ENCODE measurements at regions not wholly inside any gene's neighbourhood (a gene's known extent, or its start where the extent isn't known, plus 50 kb on each side); places are given as distances from the start of the nearest gene placed in this dataset.

DNA sequence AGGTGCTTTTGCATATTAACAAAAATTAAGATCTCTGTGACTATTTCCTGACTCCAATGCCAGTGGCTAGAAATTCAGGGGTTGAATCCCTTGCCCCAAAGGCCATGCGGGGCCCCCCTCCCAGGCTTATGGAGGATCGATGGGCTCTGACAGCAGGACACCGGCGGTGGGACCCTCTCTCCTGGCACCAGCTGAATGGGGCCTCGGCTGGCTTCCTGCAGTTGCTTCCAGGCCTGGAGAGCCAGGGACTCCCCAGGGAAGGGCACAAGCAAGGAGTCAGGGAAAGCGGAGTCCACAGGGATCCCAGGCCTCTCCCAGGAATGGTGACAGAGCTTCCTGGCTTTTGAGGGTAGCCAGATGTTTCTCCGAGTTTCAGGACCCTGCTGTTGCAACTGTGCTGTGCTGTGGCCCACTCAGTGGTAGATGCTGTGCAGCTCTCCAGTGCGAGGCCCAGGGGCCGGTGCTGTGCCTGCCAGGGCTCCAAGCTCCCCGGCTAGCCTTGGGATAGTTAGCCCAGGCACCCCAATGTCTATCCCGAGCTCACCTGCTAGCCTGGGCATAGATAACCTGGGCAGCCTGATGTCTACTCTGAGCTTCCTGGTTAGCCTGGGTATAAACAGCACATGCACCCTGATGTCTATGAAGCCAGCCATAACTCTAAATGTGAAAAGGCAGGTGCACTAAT lies 372.6 kb downstream of the SHANK2 start:
- no peak overlapping the region for H3K27ac ChIP-seq (ENCODE audit: low read depth, low read length)
- no peak overlapping the region for H3K4me3 ChIP-seq (ENCODE audit: low read depth in 1 of 2, low read length in 2 of 2)
- H3K27me3 ChIP-seq (ENCODE audit: control insufficient read depth in 1 of 2, insufficient read depth in 2 of 2, low read length in 2 of 2) = no peaks in the 10 kb centered on the region
- no peaks in the 10 kb centered on the region for H3K9me3 ChIP-seq (ENCODE audit: low read length)
- no peak overlapping the region for H3K9ac ChIP-seq (ENCODE audit: low read length)
- no peaks in the 10 kb centered on the region for H3K36me3 ChIP-seq (ENCODE audit: insufficient read depth, low read length)
- no peaks in the 10 kb centered on the region for H3K4me1 ChIP-seq (ENCODE audit: insufficient read depth, low read length)

DNA sequence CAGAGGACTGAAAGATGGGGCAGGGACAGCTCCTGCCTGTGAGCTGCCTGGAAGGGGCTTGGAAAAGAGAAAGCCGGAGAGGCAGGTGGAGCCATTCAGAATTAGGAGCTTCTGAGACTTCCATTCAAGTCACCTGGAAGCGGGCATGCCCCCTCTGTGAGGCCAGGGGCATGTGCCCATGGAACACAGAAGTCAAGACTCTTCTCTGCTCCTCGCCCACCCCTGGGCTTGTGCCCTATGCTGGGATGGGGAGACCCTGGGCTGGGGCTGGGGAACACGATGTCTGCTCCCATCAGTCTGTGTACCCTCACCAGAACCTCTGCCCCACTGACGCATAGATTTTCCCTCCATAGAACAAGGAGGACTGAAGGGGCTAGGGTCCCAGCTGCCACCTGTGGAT lies 372.0 kb downstream of the SHANK2 start:
- H3K27me3 ChIP-seq (ENCODE audit: control insufficient read depth in 1 of 2, insufficient read depth in 2 of 2, low read length in 2 of 2) = no peaks in the 10 kb centered on the region
- H3K4me1 ChIP-seq (ENCODE audit: insufficient read depth, low read length) = no peaks in the 10 kb centered on the region
- H3K36me3 ChIP-seq (ENCODE audit: insufficient read depth, low read length) = no peaks in the 10 kb centered on the region
- H3K4me3 ChIP-seq (ENCODE audit: low read depth in 1 of 2, low read length in 2 of 2) = no peak overlapping the region
- H3K9ac ChIP-seq (ENCODE audit: low read length) = no peak overlapping the region
- no peaks in the 10 kb centered on the region for H3K9me3 ChIP-seq (ENCODE audit: low read length)
- no peak overlapping the region for H3K27ac ChIP-seq (ENCODE audit: low read depth, low read length)

DNA sequence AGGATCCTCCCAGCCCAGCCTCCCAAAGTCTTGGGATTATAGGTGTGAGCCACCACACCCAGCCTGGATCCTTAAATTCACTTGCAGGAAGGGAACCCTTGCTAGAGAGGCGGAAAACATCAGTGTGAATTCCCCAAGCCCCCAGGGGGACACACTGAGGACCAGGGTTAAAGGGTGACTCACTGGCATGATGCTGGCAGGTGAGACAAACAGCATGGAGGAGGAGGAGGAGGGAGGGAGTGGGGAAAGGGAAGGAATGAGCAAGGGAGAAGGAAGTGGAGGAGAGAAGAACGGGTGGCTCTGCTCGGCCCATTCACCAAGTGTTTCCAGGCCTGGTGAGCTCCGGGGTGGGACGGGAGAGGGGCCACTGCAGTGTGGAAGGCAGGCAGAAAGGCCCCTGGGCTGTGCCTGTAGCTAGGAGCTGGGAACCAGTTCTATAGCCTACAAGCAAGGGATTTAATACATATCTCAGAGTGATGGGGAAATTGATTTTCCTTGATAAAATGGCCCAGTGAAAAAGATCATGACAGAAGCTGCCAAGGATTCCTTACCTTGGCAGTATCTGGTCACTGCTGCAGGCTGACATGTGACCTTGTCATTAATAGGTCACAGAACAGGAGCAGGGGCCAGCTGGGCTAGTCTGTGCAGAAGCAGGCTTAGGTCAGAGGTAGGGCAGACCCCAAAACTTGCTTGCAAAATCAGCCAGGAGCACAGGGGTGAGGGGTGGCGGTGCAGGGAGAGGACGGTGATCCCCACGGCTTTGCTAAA lies 370.2 kb downstream of the SHANK2 start:
- Histone ChIP-seq H3K27me3 (ENCODE audit: control insufficient read depth in 1 of 2, insufficient read depth in 2 of 2, low read length in 2 of 2) (no peaks in the 10 kb centered on the region), H3K9ac (ENCODE audit: low read length) (no peak overlapping the region), H3K36me3 (ENCODE audit: insufficient read depth, low read length) (no peaks in the 10 kb centered on the region)

DNA sequence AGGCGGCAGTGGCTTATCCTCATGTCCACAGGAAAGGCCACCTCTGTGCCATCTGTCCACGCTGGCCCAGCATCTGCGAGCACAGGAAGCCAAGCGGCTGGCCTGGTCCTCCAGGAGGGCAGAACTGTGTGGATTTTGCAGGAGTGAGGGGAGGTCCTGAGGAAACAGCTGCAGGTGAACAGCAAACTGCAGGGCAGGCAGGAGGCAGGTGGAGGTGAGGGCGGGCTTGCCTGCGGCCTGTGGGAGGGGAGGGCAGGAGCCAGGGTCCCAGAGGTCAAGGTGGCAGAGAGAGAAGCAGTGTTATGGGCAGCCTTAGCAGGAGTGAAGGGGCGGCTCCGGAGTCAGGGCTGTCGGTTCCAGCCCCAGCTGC lies 369.7 kb downstream of the SHANK2 start:
- H3K9me3 ChIP-seq (ENCODE audit: low read length) = no peaks in the 10 kb centered on the region
- no peak overlapping the region for H3K4me3 ChIP-seq (ENCODE audit: low read depth in 1 of 2, low read length in 2 of 2)
- no peak overlapping the region for H3K27ac ChIP-seq (ENCODE audit: low read depth, low read length)
- no peak overlapping the region for H3K9ac ChIP-seq (ENCODE audit: low read length)
- H3K36me3 ChIP-seq (ENCODE audit: insufficient read depth, low read length) = no peaks in the 10 kb centered on the region
- no peaks in the 10 kb centered on the region for H3K4me1 ChIP-seq (ENCODE audit: insufficient read depth, low read length)
- no peaks in the 10 kb centered on the region for H3K27me3 ChIP-seq (ENCODE audit: control insufficient read depth in 1 of 2, insufficient read depth in 2 of 2, low read length in 2 of 2)

More for the DNA sequence above, 370.2 kb downstream of the SHANK2 start:
- H3K4me1 ChIP-seq (ENCODE audit: insufficient read depth, low read length) = no peaks in the 10 kb centered on the region
- H3K4me3 ChIP-seq (ENCODE audit: low read depth in 1 of 2, low read length in 2 of 2) = no peak overlapping the region
- no peaks in the 10 kb centered on the region for H3K9me3 ChIP-seq (ENCODE audit: low read length)
- no peak overlapping the region for H3K27ac ChIP-seq (ENCODE audit: low read depth, low read length)

DNA sequence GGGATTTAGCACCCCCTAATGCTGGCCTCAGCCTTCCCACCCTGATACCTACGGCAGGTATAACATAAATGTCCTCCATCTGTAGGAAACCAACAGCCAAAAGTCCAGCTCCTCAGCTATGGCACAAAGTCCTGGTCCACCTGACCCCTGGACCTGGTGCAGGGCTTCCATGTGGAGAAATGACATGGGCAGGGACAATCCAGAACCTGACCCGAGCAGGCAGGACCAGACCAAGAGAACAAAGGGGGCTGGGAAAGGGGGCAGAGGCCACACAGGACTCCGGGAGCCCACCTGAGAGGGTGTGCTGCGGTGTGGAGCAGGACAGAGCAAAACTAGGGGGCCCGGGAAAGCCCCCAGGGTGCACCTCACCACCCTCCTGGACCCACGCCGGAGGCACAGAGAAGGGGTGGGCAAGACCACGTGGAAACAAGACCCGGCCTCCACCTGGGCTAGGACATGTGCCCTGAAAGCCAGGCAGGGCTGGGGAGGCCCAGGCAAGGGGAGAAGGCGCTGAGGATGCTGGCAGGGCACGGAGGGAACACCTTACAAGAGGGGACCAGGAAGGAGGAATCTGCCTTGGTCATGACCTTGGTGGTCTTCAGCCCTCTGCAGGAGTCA lies 368.9 kb downstream of the SHANK2 start:
- Histone ChIP-seq H3K27me3 (ENCODE audit: control insufficient read depth in 1 of 2, insufficient read depth in 2 of 2, low read length in 2 of 2) (no peaks in the 10 kb centered on the region), H3K36me3 (ENCODE audit: insufficient read depth, low read length) (no peaks in the 10 kb centered on the region), H3K4me1 (ENCODE audit: insufficient read depth, low read length) (no peaks in the 10 kb centered on the region), H3K4me3 (ENCODE audit: low read depth in 1 of 2, low read length in 2 of 2) (no peak overlapping the region), H3K9ac (ENCODE audit: low read length) (no peak overlapping the region), H3K27ac (ENCODE audit: low read depth, low read length) (no peak overlapping the region), H3K9me3 (ENCODE audit: low read length) (no peaks in the 10 kb centered on the region)

DNA sequence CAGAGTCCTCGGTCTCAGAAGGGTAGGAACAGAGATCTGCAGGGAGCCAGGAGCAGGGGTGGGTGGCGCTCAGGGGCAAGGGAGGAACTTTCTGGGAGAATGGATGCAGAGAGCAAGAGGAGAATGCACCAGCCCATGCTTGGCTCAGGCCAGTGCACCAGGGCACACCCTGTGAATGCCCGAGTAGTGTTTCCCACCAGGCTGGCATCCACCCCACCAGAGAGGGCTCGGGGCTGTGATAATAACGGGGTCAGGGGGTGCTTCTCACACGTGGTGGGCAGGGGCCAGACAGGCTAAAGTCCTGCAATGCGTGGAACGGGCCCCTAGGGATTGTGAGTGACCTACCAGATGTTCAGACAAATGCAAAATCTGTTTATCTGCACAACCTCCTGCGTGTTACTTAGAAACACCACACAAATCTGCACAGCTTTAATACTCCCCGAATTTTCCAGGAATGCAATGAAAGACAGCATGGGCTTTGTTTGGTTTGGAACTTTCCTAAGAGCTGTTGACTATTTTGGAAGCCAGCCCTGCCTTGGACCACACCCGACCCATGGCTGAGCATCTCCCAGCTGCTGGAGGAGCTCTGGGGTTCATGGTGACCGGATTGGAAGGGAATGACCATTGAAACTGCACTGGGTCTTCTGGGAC lies 368.3 kb downstream of the SHANK2 start:
- no peak overlapping the region for H3K9ac ChIP-seq (ENCODE audit: low read length)
- no peaks in the 10 kb centered on the region for H3K4me1 ChIP-seq (ENCODE audit: insufficient read depth, low read length)
- H3K27me3 ChIP-seq (ENCODE audit: control insufficient read depth in 1 of 2, insufficient read depth in 2 of 2, low read length in 2 of 2) = no peaks in the 10 kb centered on the region
- no peak overlapping the region for H3K27ac ChIP-seq (ENCODE audit: low read depth, low read length)
- H3K9me3 ChIP-seq (ENCODE audit: low read length) = no peaks in the 10 kb centered on the region
- H3K4me3 ChIP-seq (ENCODE audit: low read depth in 1 of 2, low read length in 2 of 2) = no peak overlapping the region
- no peaks in the 10 kb centered on the region for H3K36me3 ChIP-seq (ENCODE audit: insufficient read depth, low read length)

DNA sequence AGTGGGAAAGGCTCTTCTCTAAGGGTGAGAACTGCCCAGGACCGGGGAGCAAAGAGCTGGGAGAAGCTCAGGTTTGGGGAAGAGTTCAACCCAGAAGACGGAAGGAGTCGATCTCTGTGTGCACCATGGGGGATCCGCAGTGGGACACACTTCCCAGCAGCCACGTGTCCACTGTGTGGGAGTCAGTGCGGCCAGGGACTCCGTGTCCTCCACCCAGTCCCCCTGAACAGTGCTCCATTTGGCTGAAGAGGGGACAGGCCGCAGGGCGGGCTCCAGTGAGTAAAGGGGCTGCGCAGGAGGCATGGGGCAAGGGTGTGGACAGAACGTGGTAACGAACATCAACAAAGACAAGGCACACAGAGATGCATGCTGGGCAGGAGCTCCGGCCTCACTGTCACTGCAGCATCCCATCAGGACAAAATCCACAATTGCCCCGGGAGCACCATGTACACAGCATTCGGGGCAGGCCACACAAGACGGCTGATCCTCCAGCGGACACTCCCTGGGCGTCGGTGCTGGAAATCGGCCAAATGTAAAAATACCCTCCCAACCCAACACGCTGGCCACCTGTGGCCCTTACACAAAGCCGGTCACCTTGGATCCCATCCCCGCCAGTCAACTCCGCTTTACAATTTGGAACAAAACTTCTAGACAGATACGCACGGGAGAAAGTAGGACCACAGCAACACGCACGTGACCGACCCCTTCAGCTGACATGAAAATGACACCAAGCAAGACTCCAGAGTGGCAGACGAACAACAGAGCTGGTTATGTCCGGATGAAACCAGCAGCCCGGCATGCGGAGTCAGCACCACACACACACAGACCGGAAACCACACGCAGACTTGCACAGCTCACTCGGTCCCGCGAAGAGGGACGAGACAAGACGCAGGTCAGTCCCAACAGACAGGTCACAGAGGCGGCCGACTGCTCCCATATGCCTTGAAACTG lies 366.8 kb downstream of the SHANK2 start:
- Histone ChIP-seq H3K36me3 (ENCODE audit: insufficient read depth, low read length) (no peaks in the 10 kb centered on the region), H3K9me3 (ENCODE audit: low read length) (no peaks in the 10 kb centered on the region), H3K9ac (ENCODE audit: low read length) (no peak overlapping the region), H3K4me1 (ENCODE audit: insufficient read depth, low read length) (no peaks in the 10 kb centered on the region), H3K4me3 (ENCODE audit: low read depth in 1 of 2, low read length in 2 of 2) (no peak overlapping the region), H3K27ac (ENCODE audit: low read depth, low read length) (no peak overlapping the region), H3K27me3 (ENCODE audit: control insufficient read depth in 1 of 2, insufficient read depth in 2 of 2, low read length in 2 of 2) (no peaks in the 10 kb centered on the region)

DNA sequence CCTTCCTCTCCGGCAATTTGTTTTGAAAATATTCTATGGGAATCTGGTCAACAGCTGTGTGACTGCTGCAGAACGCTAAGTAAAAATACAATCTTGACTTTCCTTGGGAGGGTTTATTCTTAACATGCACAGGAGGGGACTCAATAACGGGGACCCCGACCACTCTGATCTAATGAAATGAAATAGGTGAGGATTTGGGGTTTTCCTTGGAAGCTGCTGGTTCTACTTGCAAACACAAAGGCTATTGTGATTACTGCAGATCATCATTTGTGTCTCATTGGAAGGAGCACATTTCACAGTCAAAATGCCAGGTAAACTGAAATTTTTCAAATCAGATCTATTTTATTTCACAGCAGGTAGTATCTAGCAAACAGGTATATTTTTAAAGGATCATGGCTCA lies 366.1 kb downstream of the SHANK2 start:
- Histone ChIP-seq H3K4me1 (ENCODE audit: insufficient read depth, low read length) (no peaks in the 10 kb centered on the region), H3K4me3 (ENCODE audit: low read depth in 1 of 2, low read length in 2 of 2) (no peak overlapping the region), H3K9me3 (ENCODE audit: low read length) (no peaks in the 10 kb centered on the region), H3K36me3 (ENCODE audit: insufficient read depth, low read length) (no peaks in the 10 kb centered on the region), H3K27me3 (ENCODE audit: control insufficient read depth in 1 of 2, insufficient read depth in 2 of 2, low read length in 2 of 2) (no peaks in the 10 kb centered on the region), H3K9ac (ENCODE audit: low read length) (no peak overlapping the region), H3K27ac (ENCODE audit: low read depth, low read length) (no peak overlapping the region)

DNA sequence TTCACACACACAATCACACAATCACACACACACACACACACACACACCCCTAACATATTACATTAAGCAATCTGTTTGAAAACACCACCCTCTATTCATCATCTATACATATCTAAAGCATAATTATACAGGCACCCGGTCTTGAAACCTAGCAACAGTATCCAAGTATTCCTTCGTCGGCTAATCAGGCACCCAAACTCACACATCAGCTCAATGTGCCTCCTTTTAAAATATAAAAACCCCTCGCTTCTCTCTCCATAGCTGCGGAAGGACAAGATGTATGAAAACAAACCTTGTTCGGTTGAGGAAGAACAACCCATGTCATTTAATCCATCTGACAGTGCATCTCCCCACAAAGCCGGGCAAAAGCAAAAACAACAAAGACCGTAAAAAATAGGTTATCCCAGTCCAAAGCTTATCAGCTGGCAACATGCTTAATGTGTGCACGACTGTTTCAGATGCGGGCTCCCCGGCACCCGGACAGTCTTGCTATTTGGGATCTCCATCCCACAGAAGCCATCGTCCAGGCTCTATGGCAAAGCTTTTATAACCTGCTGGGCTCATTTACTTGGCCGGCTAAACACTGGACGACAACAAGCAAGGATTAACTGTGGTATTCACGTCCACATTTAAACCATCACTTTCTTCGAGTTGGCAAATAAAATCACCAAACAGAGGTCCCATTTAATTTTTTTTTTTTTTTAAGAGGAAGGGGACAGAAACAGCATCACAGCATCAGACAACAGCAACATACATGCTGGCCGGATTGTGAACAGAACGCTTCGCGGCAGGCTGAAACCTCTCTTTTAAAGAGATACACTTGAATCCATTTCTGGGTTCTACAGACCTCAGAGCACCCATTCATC lies 365.5 kb downstream of the SHANK2 start:
- no peaks in the 10 kb centered on the region for H3K36me3 ChIP-seq (ENCODE audit: insufficient read depth, low read length)
- no peak overlapping the region for H3K4me3 ChIP-seq (ENCODE audit: low read depth in 1 of 2, low read length in 2 of 2)
- H3K27me3 ChIP-seq (ENCODE audit: control insufficient read depth in 1 of 2, insufficient read depth in 2 of 2, low read length in 2 of 2) = no peaks in the 10 kb centered on the region
- no peak overlapping the region for H3K9ac ChIP-seq (ENCODE audit: low read length)
- H3K4me1 ChIP-seq (ENCODE audit: insufficient read depth, low read length) = no peaks in the 10 kb centered on the region
- no peaks in the 10 kb centered on the region for H3K9me3 ChIP-seq (ENCODE audit: low read length)
- H3K27ac ChIP-seq (ENCODE audit: low read depth, low read length) = no peak overlapping the region

DNA sequence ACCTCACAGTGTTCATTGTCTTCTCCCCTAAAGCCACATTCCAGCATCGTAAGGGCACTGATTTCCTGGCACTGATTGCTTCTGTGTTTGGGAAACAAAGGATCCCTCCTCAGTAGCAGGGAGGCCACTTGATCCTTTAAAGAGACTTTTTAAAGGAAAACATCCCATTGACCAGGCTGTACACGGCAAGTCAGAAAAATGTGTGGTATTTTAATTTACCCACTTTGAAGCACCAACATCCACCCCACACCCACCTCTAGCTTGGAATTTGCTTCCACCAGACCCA lies 364.9 kb downstream of the SHANK2 start:
- Histone ChIP-seq H3K27ac (ENCODE audit: low read depth, low read length) (no peak overlapping the region), H3K27me3 (ENCODE audit: control insufficient read depth in 1 of 2, insufficient read depth in 2 of 2, low read length in 2 of 2) (no peaks in the 10 kb centered on the region), H3K9me3 (ENCODE audit: low read length) (no peaks in the 10 kb centered on the region), H3K36me3 (ENCODE audit: insufficient read depth, low read length) (no peaks in the 10 kb centered on the region), H3K9ac (ENCODE audit: low read length) (no peak overlapping the region), H3K4me3 (ENCODE audit: low read depth in 1 of 2, low read length in 2 of 2) (no peak overlapping the region), H3K4me1 (ENCODE audit: insufficient read depth, low read length) (no peaks in the 10 kb centered on the region)

All from muscle layer of colon (tissue), 2 donors.